Astrocyte (in vitro differentiated cells and primary cell): ENCODE measurements at regions not wholly inside any gene's neighbourhood (a gene's known extent, or its start where the extent isn't known, plus 50 kb on each side); places are given as distances from the start of the nearest gene placed in this dataset.
A peak's percentile ranks its signal among the peaks of the same experiment; 100 is the strongest.

Experiments used
- DNase-seq: peaks from one replicate; pipeline ENCODE4 v3.0.0-alpha.2; 2010; ENCODE audit warnings: low read depth
- FAIRE-seq: peaks from 2 replicates; lab custom pipeline; 2011; peaks lifted over from hg19 to GRCh38; lab: Jason Lieb, UNC
- H2AFZ ChIP-seq: 2 replicates; pipeline ENCODE4 v1.6.0; 2012; ENCODE audit warnings: low read depth, low read length, inconsistent platforms
- H3K27ac ChIP-seq: 2 replicates; pipeline ENCODE4 v1.5.1; 2011; ENCODE audit warnings: low read depth, low read length, inconsistent platforms
- H3K27me3 ChIP-seq: 2 replicates; pipeline ENCODE4 v1.6.0; 2011; ENCODE audit warnings: low read length, inconsistent platforms; ENCODE audit not compliant: insufficient read depth
- H3K36me3 ChIP-seq: 2 replicates; pipeline ENCODE4 v1.5.1; 2011; ENCODE audit warnings: low read length, inconsistent platforms; ENCODE audit not compliant: insufficient read depth
- H3K4me1 ChIP-seq: 2 replicates; pipeline ENCODE4 v1.5.1; 2011; ENCODE audit warnings: low read length, inconsistent platforms; ENCODE audit not compliant: insufficient read depth
- H3K4me2 ChIP-seq: 2 replicates; pipeline ENCODE4 v1.6.0; 2012; ENCODE audit warnings: low read length, inconsistent platforms
- H3K4me3 ChIP-seq: 2 replicates; pipeline ENCODE4 v1.5.1; 2011; ENCODE audit warnings: low read depth, mild to moderate bottlenecking, low read length, inconsistent platforms; ENCODE audit not compliant: insufficient read depth
- H3K79me2 ChIP-seq: 2 replicates; pipeline ENCODE4 v1.6.0; 2012; ENCODE audit warnings: mild to moderate bottlenecking, low read length, inconsistent platforms; ENCODE audit not compliant: insufficient read depth
- H3K9ac ChIP-seq: 2 replicates; pipeline ENCODE4 v1.6.0; 2012; ENCODE audit warnings: mild to moderate bottlenecking, low read length, inconsistent platforms
- H3K9me3 ChIP-seq: 2 replicates; pipeline ENCODE4 v1.5.1; 2012; ENCODE audit warnings: low read depth, mild to moderate bottlenecking, low read length, inconsistent platforms; ENCODE audit not compliant: insufficient read depth
- H4K20me1 ChIP-seq: 2 replicates; pipeline ENCODE4 v1.6.0; 2012; ENCODE audit warnings: low read length, inconsistent platforms; ENCODE audit not compliant: insufficient read depth
- H3K27ac Mint-ChIP-seq: one replicate; pipeline ENCODE4 v1.8.0; 2021; ENCODE audit warnings: mild to moderate bottlenecking, mixed read lengths; ENCODE audit not compliant: unreplicated experiment
- H3K27me3 Mint-ChIP-seq: one replicate; pipeline ENCODE4 v1.8.0; 2021; ENCODE audit warnings: low read depth, mixed read lengths; ENCODE audit not compliant: unreplicated experiment
- H3K36me3 Mint-ChIP-seq: one replicate; pipeline ENCODE4 v1.8.0; 2021; ENCODE audit warnings: low read depth, mixed read lengths; ENCODE audit not compliant: unreplicated experiment
- H3K4me1 Mint-ChIP-seq: one replicate; pipeline ENCODE4 v1.8.0; 2021; ENCODE audit warnings: low read depth, mixed read lengths; ENCODE audit not compliant: unreplicated experiment
- H3K4me3 Mint-ChIP-seq: one replicate; pipeline ENCODE4 v1.8.0; 2021; ENCODE audit warnings: mild to moderate bottlenecking, moderate library complexity, mixed read lengths; ENCODE audit not compliant: unreplicated experiment
- H3K9me3 Mint-ChIP-seq: one replicate; pipeline ENCODE4 v1.8.0; 2021; ENCODE audit warnings: mild to moderate bottlenecking, mixed read lengths; ENCODE audit not compliant: unreplicated experiment
- CTCF ChIP-seq: IDR thresholded peaks from 2 replicates; pipeline ENCODE4 v1.5.1; 2011; ENCODE audit warnings: low read depth, mild to moderate bottlenecking, inconsistent platforms, low read length, moderate library complexity; ENCODE audit not compliant: insufficient read depth
- EZH2 ChIP-seq: IDR thresholded peaks from 2 replicates; pipeline ENCODE4 v1.6.1; 2012; ENCODE audit warnings: mild to moderate bottlenecking, low read length, inconsistent platforms; ENCODE audit not compliant: insufficient read depth

DNA sequence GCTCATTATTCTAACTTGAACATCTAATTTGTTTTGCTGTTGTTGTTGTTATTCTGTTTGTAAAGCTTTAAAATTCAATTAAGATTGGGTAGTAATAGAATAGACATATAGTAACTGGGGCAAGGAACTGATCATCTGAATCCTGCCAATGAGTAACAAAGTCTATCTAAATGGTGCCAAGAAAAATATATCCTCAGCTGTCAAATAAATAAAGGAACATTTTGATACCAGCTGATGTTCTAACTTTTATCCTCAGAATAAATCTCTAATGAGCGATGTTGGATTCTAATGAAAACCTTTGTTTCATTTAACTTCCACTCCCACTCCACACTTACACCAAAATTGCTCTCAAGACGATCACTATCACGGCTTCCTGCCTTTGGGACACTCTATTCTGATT is 210.9 kb downstream of the TINAG start:
- no peaks in the 10 kb centered on the region for H3K9me3 ChIP-seq
- no peaks in the 10 kb centered on the region for H3K4me1 ChIP-seq
- H3K79me2 ChIP-seq = no peaks in the 10 kb centered on the region
- H3K4me3 ChIP-seq = no peak overlapping the region
- no peak overlapping the region for H2AFZ ChIP-seq
- Mint-ChIP-seq H3K4me3 (no peak overlapping the region), H3K27ac (no peak overlapping the region), H3K9me3 (no peaks in the 10 kb centered on the region), H3K27me3 (no peaks in the 10 kb centered on the region), H3K36me3 (no peaks in the 10 kb centered on the region), H3K4me1 (no peaks in the 10 kb centered on the region)
- TF ChIP-seq EZH2 (no peak), CTCF (no peak)
- no peak for FAIRE-seq
- no peak overlapping the region for H3K4me2 ChIP-seq
- no peak overlapping the region for H3K9ac ChIP-seq
- H3K27me3 ChIP-seq = no peaks in the 10 kb centered on the region
- H4K20me1 ChIP-seq = no peaks in the 10 kb centered on the region
- no peaks in the 10 kb centered on the region for H3K36me3 ChIP-seq
- H3K27ac ChIP-seq = no peak overlapping the region
- no peak for DNase-seq

- H3K4me3 ChIP-seq = no peak overlapping the region
- no peak overlapping the region for H3K4me2 ChIP-seq
- TF ChIP-seq CTCF (no peak), EZH2 (no peak)
- DNase-seq (peak; percentile 85), FAIRE-seq (no peak)
- Mint-ChIP-seq H3K27me3 (no peaks in the 10 kb centered on the region), H3K9me3 (peaks cover 4% of the 10 kb centered on the region), H3K4me1 (no peaks in the 10 kb centered on the region), H3K27ac (no peak overlapping the region), H3K36me3 (no peaks in the 10 kb centered on the region), H3K4me3 (no peak overlapping the region)
- no peak overlapping the region for H3K9ac ChIP-seq
- no peaks in the 10 kb centered on the region for H3K36me3 ChIP-seq
- H3K4me1 ChIP-seq = no peaks in the 10 kb centered on the region
- H3K79me2 ChIP-seq = no peaks in the 10 kb centered on the region
- H2AFZ ChIP-seq = no peak overlapping the region
- H3K9me3 ChIP-seq = no peaks in the 10 kb centered on the region
- H3K27ac ChIP-seq = no peak overlapping the region
- no peaks in the 10 kb centered on the region for H3K27me3 ChIP-seq
- H4K20me1 ChIP-seq = no peaks in the 10 kb centered on the region
These were observed 217.5 kb downstream of the TINAG start for GRCh38 chr6:54525731-54526130.

DNA sequence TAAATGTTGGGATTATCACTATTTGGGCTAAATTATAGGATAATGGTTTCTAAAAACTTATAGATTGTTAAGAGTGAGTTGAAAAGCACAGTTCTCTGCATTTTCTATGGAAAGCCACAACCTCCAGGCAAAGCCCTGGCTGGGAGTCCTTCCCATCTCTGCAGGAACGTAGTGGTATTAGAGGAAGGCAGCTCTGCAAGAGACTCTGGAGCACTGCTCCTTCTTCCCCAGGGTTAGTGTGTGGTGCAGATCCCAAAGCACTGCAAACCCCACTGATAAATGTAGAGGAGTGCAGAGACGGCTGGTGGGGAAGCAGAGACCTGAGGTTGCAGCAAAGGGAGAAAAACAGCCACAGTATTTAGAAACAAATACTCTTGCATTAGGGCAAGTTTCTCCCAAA is 225.3 kb downstream of the TINAG start:
- Histone ChIP-seq H3K9me3 (no peaks in the 10 kb centered on the region), H3K9ac (no peak overlapping the region), H3K4me1 (no peaks in the 10 kb centered on the region), H3K27me3 (no peaks in the 10 kb centered on the region), H4K20me1 (no peaks in the 10 kb centered on the region), H3K79me2 (no peaks in the 10 kb centered on the region), H3K4me2 (no peak overlapping the region), H3K27ac (no peak overlapping the region), H2AFZ (no peak overlapping the region), H3K36me3 (no peaks in the 10 kb centered on the region), H3K4me3 (no peak overlapping the region)
- Mint-ChIP-seq H3K36me3 (no peaks in the 10 kb centered on the region), H3K27ac (no peak overlapping the region), H3K4me1 (no peaks in the 10 kb centered on the region), H3K27me3 (no peaks in the 10 kb centered on the region), H3K4me3 (no peak overlapping the region), H3K9me3 (peaks cover under 1% of the 10 kb centered on the region)
- FAIRE-seq = no peak
- TF ChIP-seq EZH2 (no peak), CTCF (no peak)
- no peak for DNase-seq
